GM12874 (cell line): ENCODE measurements at regions not wholly inside any gene's neighbourhood (a gene's known extent, or its start where the extent isn't known, plus 50 kb on each side); places are given as distances from the start of the nearest gene placed in this dataset.

Source experiments
- TF ChIP-seq, protein P1 (sequence below): IDR thresholded peaks from 2 replicates; pipeline ENCODE4 v1.5.1; 2011; ENCODE audit warnings: low read depth, mild to moderate bottlenecking, control low read depth, low read length, moderate library complexity; ENCODE audit not compliant: insufficient read depth

DNA sequence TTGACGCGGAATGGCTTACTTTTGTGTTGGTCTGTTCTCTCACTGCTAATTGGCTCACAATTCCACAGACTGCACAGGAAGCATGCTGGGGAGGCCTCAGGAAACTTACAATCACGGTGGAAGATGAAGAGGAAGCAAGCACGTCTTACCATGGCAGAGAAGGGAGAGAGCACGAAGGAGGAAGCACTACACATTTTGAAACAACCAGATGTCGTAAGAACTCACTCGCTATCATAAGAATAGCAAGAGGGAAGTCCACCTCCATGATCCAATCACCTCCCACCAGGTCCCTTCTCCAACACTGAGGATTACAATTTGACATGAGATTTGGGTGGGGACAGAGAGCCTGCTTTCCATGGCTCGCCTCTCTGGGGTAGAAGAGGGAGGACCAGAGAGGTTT, 106.2 kb downstream of the KCNF1 start:
- TF ChIP-seq, protein P1, sequence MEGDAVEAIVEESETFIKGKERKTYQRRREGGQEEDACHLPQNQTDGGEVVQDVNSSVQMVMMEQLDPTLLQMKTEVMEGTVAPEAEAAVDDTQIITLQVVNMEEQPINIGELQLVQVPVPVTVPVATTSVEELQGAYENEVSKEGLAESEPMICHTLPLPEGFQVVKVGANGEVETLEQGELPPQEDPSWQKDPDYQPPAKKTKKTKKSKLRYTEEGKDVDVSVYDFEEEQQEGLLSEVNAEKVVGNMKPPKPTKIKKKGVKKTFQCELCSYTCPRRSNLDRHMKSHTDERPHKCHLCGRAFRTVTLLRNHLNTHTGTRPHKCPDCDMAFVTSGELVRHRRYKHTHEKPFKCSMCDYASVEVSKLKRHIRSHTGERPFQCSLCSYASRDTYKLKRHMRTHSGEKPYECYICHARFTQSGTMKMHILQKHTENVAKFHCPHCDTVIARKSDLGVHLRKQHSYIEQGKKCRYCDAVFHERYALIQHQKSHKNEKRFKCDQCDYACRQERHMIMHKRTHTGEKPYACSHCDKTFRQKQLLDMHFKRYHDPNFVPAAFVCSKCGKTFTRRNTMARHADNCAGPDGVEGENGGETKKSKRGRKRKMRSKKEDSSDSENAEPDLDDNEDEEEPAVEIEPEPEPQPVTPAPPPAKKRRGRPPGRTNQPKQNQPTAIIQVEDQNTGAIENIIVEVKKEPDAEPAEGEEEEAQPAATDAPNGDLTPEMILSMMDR, result no peak

DNA sequence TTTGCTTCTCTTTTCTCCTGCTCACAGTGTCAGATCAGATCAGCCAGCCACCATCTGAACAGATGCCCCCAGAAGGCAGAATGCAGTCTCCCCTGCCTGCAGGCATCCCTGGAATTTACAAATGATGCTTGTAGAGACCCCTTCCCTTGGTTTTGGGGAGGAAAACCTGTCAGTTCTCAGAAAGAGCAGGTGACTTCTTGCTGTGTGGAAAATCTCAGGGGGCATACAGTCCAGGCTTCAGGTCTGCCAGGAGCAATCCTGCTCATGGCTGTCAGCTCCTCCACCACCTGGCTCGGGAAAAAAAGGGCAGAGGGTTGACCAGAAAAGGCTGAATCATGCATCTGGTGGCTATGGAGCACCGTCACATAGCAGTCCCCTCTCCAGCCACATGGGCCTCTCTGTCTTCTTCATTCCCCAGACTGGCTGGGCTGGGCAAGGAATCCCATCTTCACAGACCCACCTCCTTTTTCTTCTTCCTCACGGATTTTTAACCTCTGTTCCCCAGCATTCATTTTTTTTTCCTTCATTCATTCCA, 107.0 kb downstream of the KCNF1 start:
- TF ChIP-seq, protein P1, result no peak

DNA sequence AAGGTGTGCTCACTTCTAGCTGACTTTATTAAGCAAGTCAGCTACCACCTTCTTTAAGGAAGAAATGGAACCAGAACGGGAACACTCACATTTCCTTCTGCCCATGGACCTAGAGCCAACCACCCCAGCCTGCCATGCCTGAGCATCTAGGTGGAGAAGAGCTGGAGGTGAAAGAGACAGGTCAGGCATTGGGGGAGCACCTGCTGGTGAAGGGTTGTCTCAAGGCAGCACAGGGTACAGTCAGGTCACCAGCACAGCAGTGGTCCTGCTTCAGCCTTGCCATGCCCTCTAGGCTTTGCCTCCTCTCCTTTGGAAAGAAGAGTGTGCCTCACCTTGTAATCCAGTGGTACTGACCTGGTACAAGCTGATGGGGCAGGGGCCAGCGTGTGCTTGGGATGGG, 107.9 kb downstream of the KCNF1 start:
- TF ChIP-seq, protein P1, result no peak

GRCh38 chr2:11022064-11022463, 110.3 kb downstream of the KCNF1 start:
- TF ChIP-seq, protein P1, result no peak

DNA sequence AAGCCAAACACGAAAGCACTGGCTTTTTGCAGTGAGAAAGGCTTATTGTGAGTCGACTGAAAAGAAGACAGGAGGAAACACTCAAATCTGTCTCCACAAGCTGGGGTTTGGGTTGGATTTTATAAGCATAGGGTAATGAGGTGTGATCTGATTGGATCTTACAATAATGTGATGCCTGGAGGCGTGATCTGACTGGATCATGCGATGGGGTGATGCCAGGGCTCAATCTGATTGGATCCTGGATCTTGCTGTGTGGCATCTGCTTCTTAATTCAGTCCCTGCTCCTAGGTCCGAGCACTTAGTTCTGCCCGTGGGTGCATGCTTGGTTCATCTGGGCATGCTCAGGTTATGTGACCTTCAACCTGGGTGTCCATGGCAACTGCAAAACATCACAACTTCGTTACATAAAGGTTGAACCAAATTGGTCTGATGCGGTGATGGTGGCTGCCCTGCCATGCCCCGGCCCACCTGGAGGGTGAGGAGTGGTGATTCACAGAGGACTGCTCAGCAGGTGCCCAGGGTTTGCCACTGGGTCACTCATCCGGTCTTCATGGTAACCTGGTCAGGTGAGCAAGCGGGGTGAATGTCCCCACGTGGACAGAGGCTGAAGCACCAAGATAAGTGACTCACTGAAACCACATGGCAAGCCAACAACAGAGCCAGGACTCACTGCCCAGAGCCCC, 111.0 kb downstream of the KCNF1 start:
- TF ChIP-seq, protein P1, result no peak

GRCh38 chr2:11023326-11024258, 111.9 kb downstream of the KCNF1 start:
- TF ChIP-seq, protein P1, result no peak

DNA sequence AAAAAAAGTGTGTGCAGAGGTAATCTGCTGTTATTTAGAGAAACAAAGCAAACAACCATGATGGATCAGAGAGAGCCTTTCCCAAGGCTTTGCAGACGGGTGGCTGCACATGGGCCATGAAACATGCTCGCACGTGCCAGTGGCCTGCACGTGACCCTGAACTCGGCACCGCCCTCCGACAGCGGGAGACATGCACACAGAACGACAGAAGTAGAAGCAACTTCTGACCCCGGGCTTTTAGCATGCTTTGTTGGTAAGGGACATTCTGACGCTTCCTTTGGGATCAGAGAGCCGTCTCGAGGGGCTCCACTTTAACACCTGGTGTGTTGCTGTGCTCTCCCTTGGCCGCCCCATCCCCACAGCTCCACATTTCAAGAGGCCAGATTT, 112.5 kb downstream of the KCNF1 start:
- TF ChIP-seq, protein P1, result no peak
